Bronchial epithelial cell (primary cell): ENCODE measurements at regions not wholly inside any gene's neighbourhood (a gene's known extent, or its start where the extent isn't known, plus 50 kb on each side); places are given as distances from the start of the nearest gene placed in this dataset.
"Not testable (repeated sequence)": the region's sequence is repeated elsewhere in the genome, so short reads cannot be mapped to it uniquely, and the experiment has no call there.

Source experiments
- DNase-seq: peaks from one replicate; pipeline ENCODE4 v3.0.0-alpha.2; 2010; ENCODE audit warnings: low read depth
- FAIRE-seq: peaks from 2 replicates; lab custom pipeline; 2011; peaks lifted over from hg19 to GRCh38; lab: Jason Lieb, UNC
- H3K27me3 ChIP-seq: 2 replicates; pipeline ENCODE4 v1.5.1; 2011; ENCODE audit warnings: low read length; ENCODE audit not compliant: control insufficient read depth, insufficient read depth
- H3K36me3 ChIP-seq: 2 replicates; pipeline ENCODE4 v1.5.1; 2011; ENCODE audit warnings: low read length; ENCODE audit not compliant: control insufficient read depth, insufficient read depth
- H3K4me3 ChIP-seq: 2 replicates; pipeline ENCODE4 v1.5.1; 2011; ENCODE audit warnings: mild to moderate bottlenecking, low read depth, low read length, control low read depth
- TF ChIP-seq, protein P1 (sequence below): IDR thresholded peaks from 2 replicates; pipeline ENCODE4 v1.5.1; 2011; ENCODE audit warnings: mild to moderate bottlenecking, moderate library complexity, low read length, control low read depth, inconsistent platforms; ENCODE audit not compliant: insufficient read depth, severe bottlenecking

DNA sequence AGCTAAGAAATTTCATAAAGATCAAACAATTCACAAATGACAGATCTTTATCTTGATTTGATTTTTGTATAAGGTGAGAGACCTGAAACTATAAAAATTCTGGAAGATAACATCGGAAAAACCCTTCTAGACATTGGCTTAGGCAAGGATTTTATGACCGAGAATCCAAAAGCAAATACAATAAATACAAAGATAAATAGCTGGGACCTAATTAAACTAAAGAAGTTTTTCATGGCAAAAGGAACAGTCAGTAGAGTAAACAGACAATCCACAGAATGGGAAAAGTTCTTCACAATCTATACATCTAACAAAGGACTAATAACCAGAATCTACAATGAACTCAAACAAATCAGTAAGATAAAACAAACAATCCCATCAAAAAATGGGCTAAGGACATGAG, 116.9 kb upstream of the BCHE start:
- DNase-seq (no peak), FAIRE-seq (no peak)
- H3K36me3 ChIP-seq: no peaks in the 10 kb centered on the region
- H3K27me3 ChIP-seq: no peaks in the 10 kb centered on the region
- no peak overlapping the region for H3K4me3 ChIP-seq
- TF ChIP-seq, protein P1, sequence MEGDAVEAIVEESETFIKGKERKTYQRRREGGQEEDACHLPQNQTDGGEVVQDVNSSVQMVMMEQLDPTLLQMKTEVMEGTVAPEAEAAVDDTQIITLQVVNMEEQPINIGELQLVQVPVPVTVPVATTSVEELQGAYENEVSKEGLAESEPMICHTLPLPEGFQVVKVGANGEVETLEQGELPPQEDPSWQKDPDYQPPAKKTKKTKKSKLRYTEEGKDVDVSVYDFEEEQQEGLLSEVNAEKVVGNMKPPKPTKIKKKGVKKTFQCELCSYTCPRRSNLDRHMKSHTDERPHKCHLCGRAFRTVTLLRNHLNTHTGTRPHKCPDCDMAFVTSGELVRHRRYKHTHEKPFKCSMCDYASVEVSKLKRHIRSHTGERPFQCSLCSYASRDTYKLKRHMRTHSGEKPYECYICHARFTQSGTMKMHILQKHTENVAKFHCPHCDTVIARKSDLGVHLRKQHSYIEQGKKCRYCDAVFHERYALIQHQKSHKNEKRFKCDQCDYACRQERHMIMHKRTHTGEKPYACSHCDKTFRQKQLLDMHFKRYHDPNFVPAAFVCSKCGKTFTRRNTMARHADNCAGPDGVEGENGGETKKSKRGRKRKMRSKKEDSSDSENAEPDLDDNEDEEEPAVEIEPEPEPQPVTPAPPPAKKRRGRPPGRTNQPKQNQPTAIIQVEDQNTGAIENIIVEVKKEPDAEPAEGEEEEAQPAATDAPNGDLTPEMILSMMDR: no peak

DNA sequence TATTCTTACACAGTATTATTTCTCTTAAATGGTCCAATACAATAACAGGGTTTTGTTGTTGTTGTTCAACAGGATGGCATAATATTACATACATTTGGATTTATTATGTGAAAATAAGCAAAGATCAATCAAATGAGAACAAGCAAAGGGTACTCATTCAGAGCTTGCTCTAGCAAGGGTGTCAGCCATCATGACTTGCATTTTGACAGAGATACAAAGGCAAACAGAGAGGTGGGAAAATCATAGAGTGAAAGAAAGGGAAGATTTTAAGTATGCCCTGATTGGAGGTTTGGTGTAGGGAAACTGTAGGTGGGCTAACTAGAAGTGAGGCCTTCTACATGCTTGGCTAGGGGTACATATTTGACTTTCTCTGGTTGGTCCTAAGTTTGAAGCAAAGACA, 109.1 kb upstream of the BCHE start:
- DNase-seq (no peak), FAIRE-seq (no peak)
- Histone ChIP-seq H3K36me3 (no peaks in the 10 kb centered on the region), H3K27me3 (no peaks in the 10 kb centered on the region), H3K4me3 (no peak overlapping the region)
- TF ChIP-seq, protein P1: no peak

DNA sequence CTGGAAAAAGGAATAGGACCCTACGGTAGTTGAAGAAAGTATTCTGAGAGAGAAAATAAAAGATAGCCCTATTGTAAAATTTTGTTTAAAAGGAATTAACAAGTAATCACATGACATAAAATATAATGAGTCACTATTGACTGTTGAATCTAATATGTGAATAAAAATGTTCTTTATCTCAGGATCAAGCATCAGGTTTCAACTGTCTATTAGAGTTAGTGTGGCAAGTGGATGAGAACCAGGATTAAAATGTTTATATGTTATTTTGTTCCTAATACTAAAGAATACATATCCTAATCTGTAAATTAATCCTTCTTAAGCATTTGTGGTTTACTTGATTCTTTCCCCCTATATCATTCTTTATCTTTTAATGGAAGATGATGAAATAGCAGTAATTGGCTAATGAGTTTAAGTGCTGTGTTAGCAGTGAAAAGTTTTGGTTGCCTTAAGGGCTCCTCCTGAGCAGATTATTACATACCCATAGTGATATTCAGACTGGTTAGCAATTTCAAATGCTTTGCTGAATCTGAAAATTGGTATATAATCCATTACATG, 101.8 kb upstream of the BCHE start:
- FAIRE-seq (no peak), DNase-seq (no peak)
- Histone ChIP-seq H3K4me3 (no peak overlapping the region), H3K36me3 (no peaks in the 10 kb centered on the region), H3K27me3 (no peaks in the 10 kb centered on the region)
- TF ChIP-seq, protein P1: no peak

DNA sequence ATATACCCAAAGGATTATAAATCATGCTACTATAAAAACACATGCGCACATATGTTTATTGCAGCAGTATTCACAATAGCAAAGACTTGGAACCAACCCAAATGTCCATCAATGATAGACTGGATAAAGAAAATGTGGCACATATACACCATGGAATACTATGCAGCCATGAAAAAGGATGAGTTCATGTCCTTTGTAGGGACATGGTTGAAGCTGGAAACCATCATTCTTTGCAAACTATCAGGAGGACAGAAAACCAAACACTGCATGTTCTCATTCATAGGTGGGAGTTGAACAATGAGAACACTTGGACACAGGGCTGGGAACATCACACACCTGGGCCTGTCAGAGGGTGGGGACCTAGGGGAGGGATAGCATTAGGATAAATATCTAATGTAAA, 98.9 kb upstream of the BCHE start:
- FAIRE-seq, DNase-seq: not testable (repeated sequence)

DNA sequence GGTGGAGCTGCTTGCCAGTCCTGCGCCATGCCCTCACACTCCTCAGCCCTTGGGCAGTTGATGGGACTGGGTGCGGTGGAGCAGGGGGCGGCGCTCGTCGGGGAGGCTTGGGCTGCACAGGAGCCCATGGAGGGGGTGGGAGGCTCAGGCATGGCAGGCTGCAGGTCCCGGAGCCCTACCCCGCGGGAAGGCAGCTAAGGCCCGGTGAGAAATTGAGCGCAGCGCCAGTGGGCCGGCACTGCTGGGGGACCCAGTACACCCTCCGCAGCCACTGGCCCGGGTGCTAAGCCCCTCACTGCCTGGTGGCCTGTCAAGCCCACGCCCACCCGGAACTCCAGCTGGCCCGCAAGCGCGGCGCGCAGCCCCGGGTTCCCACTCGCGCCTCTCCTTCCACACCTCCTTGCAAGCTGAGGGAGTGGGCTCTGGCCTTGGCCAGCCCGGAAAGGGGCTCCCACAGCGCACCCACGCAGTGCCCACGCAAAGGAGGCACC, 87.1 kb upstream of the BCHE start:
- H3K27me3 ChIP-seq, FAIRE-seq, DNase-seq, H3K36me3 ChIP-seq, H3K4me3 ChIP-seq: not testable (repeated sequence)

More for the DNA sequence above, 98.9 kb upstream of the BCHE start:
- H3K36me3 ChIP-seq, H3K4me3 ChIP-seq, H3K27me3 ChIP-seq: not testable (repeated sequence)

DNA sequence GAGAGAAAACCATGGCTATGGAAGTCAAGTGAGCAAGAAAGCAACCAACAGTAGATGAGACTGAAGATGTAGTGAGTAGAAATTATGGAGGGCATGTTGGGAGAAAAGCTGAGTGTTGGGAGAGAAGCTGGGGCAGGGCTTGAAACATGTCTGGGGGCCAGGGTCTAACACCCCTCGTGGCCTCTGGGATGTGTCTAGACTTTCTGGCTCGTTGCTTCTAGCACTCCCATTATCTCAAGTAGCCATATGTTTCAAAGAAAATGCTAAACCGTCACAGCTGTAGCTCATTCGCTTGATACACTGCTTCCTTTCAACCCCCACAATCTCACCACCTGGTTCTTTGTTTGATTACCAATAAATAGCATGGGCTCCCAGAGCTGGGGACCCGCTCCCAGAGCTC, 83.8 kb upstream of the BCHE start:
- TF ChIP-seq, protein P1: no peak
- Histone ChIP-seq H3K4me3 (no peak overlapping the region), H3K36me3 (no peaks in the 10 kb centered on the region), H3K27me3 (no peaks in the 10 kb centered on the region)
- DNase-seq (no peak), FAIRE-seq (no peak)

DNA sequence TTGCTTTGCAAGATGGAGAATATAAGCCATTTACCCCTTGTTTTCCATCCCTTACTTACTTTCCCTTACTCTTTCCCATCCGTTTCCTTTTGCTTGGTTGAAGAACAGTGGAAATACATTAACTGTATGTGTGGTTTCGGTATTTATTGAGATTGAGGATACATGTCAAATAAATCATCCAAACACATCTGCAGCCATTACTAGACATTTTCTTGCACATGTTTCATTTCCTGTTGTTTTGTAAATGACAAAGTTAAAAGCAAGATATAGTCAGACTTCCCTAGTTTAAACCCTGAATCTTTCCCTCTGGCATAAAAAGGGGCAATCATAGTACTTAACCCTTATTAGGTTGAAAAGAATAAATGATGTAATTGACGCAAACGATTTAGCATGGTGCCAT, 82.1 kb upstream of the BCHE start:
- FAIRE-seq (no peak), DNase-seq (no peak)
- H3K36me3 ChIP-seq: no peaks in the 10 kb centered on the region
- TF ChIP-seq, protein P1: no peak
- no peaks in the 10 kb centered on the region for H3K27me3 ChIP-seq
- no peak overlapping the region for H3K4me3 ChIP-seq
